Upper lobe of left lung (tissue), 6 donors: ENCODE measurements at regions not wholly inside any gene's neighbourhood (a gene's known extent, or its start where the extent isn't known, plus 50 kb on each side); places are given as distances from the start of the nearest gene placed in this dataset.

Experiments
- ATAC-seq, 2 donors: fragments of 200-7000 bp; cut with Tn5 transposase; one replicate each; pipeline ENCODE4 v1.9.1; 2022; ENCODE audit warnings: mild to moderate bottlenecking in 2 of 2, moderate library complexity in 2 of 2; ENCODE audit not compliant: low FRiP score in 2 of 2
- DNase-seq, 2 donors: peaks; one replicate each; pipeline ENCODE4 v3.0.0-alpha.2; 2019 to 2020
- H3K27ac ChIP-seq, 4 donors: fragments of 200-600 bp; sonication (generic); one replicate each; pipeline ENCODE4 v1.5.1; 2016 to 2019
- H3K27me3 ChIP-seq, 4 donors: fragments of 200-600 bp; sonication (generic); one replicate each; pipeline ENCODE4 v1.5.1; 2017 to 2019
- H3K36me3 ChIP-seq, 4 donors: fragments of 200-600 bp; sonication (generic); one replicate each; pipeline ENCODE4 v1.5.1; 2016 to 2019
- H3K4me1 ChIP-seq, 4 donors: fragments of 200-600 bp; sonication (generic); one replicate each; pipeline ENCODE4 v1.5.1; 2018 to 2019
- H3K4me3 ChIP-seq, 4 donors: fragments of 200-600 bp; sonication (generic); one replicate each; pipeline ENCODE4 v1.5.1; 2017 to 2019; ENCODE audit warnings: mild to moderate bottlenecking in 2 of 4, moderate library complexity in 1 of 4
- H3K9me3 ChIP-seq, 4 donors: fragments of 200-600 bp; sonication (generic); one replicate each; pipeline ENCODE4 v1.5.1; 2018 to 2019
- CTCF ChIP-seq, 6 experiments: fragments of 450-650 bp in 4 of 6; fragments of 200-600 bp in 2 of 6; sonication (generic) in 2 of 6; IDR thresholded peaks; one replicate each; pipeline ENCODE4 v1.5.1; 2016 to 2019; ENCODE audit warnings: antibody characterized with exemption in 6 of 6
- EP300 ChIP-seq, 4 donors: sonication (generic); formaldehyde crosslinking; IDR thresholded peaks; one replicate each; pipeline ENCODE4 v1.5.1; 2017; ENCODE audit warnings: antibody characterized with exemption in 4 of 4, control low read depth in 2 of 4
- POLR2A ChIP-seq, 4 donors: fragments of 450-650 bp; IDR thresholded peaks; one replicate each; pipeline ENCODE4 v1.5.1; 2016 to 2017; ENCODE audit warnings: antibody characterized with exemption in 4 of 4, mild to moderate bottlenecking in 2 of 4
- POLR2AphosphoS5 ChIP-seq, 2 donors: sonication (generic); formaldehyde crosslinking; IDR thresholded peaks; one replicate each; pipeline ENCODE4 v1.5.1; 2017; ENCODE audit warnings: antibody characterized with exemption in 2 of 2
- WGBS, 2 donors: methylation state at CpG; one replicate each; pipeline ENCODE4 v1.1.5; 2017 to 2018; 5-methylcytosine and 5-hydroxymethylcytosine counted together
- donor health status: DM: no; HTN: no; CAD: no; lungs with moderate emphysema.
- donor health status: DM: no; HTN: yes; CAD: no; lungs with severe emphysema.

- Histone ChIP-seq H3K36me3 (no peaks in the 10 kb centered on the region), H3K4me3 (no peak overlapping the region), H3K9me3 (no peaks in the 10 kb centered on the region), H3K27me3 (no peaks in the 10 kb centered on the region), H3K4me1 (no peaks in the 10 kb centered on the region), H3K27ac (no peak overlapping the region)
- DNase-seq (no peak), ATAC-seq (no peak)
- TF ChIP-seq EP300 (IDR thresholded peaks at IDR 0.05) (no peak), POLR2AphosphoS5 (IDR thresholded peaks at IDR 0.05) (no peak), CTCF (IDR thresholded peaks at IDR 0.05) (no peak), POLR2A (IDR thresholded peaks at IDR 0.05) (no peak)
- WGBS, 2 donors = 67 to 75% methylated on average over 1 of the region's 1 CpG
Measured at GRCh38 chr2:70381235-70381634, 79.4 kb upstream of the FAM136A start.

GRCh38 chr2:70380621-70381020 lies 78.8 kb upstream of the FAM136A start:
- Histone ChIP-seq H3K27me3 (no peaks in the 10 kb centered on the region), H3K4me1 (no peaks in the 10 kb centered on the region), H3K9me3 (no peaks in the 10 kb centered on the region), H3K36me3 (no peaks in the 10 kb centered on the region), H3K27ac (no peak overlapping the region), H3K4me3 (no peak overlapping the region)
- TF ChIP-seq POLR2A (IDR thresholded peaks at IDR 0.05) = no peak
- TF ChIP-seq EP300 (IDR thresholded peaks at IDR 0.05) = no peak
- TF ChIP-seq POLR2AphosphoS5 (IDR thresholded peaks at IDR 0.05) = no peak
- no peak for TF ChIP-seq CTCF (IDR thresholded peaks at IDR 0.05)
- DNase-seq (no peak), ATAC-seq (no peak)
- WGBS, 2 donors = 74 to 88% methylated on average over 4 of the region's 4 CpGs

GRCh38 chr2:70374616-70375015 lies 72.7 kb upstream of the FAM136A start:
- TF ChIP-seq EP300 (IDR thresholded peaks at IDR 0.05) (no peak), POLR2A (IDR thresholded peaks at IDR 0.05) (no peak), CTCF (IDR thresholded peaks at IDR 0.05) (no peak), POLR2AphosphoS5 (IDR thresholded peaks at IDR 0.05) (no peak)
- Histone ChIP-seq H3K4me1 (no peaks in the 10 kb centered on the region), H3K9me3 (no peaks in the 10 kb centered on the region), H3K4me3 (no peak overlapping the region), H3K27me3 (no peaks in the 10 kb centered on the region), H3K27ac (no peak overlapping the region), H3K36me3 (no peaks in the 10 kb centered on the region)
- ATAC-seq = no peak
- no peak for DNase-seq
- 64 to 69% methylated on average over 2 of the region's 2 CpGs for WGBS, 2 donors

- no peaks in the 10 kb centered on the region for H3K27me3 ChIP-seq
- no peak overlapping the region for H3K4me3 ChIP-seq
- TF ChIP-seq POLR2AphosphoS5 (IDR thresholded peaks at IDR 0.05) = no peak
- TF ChIP-seq EP300 (IDR thresholded peaks at IDR 0.05) = no peak
- TF ChIP-seq CTCF (IDR thresholded peaks at IDR 0.05) = no peak
- TF ChIP-seq POLR2A (IDR thresholded peaks at IDR 0.05) = no peak
- H3K36me3 ChIP-seq = no peaks in the 10 kb centered on the region
- ATAC-seq (no peak), DNase-seq (no peak)
- H3K4me1 ChIP-seq = no peaks in the 10 kb centered on the region
- H3K27ac ChIP-seq = no peak overlapping the region
- WGBS, 2 donors = 60 to 79% methylated on average over 3 of the region's 3 CpGs
- H3K9me3 ChIP-seq = no peaks in the 10 kb centered on the region
Measured at GRCh38 chr2:70371753-70372152, 69.9 kb upstream of the FAM136A start.

- no peaks in the 10 kb centered on the region for H3K36me3 ChIP-seq
- H3K27ac ChIP-seq = no peak overlapping the region
- WGBS, 2 donors = 43% methylated on average over 5 of the region's 5 CpGs
- H3K4me3 ChIP-seq = no peak overlapping the region
- ATAC-seq = no peak
- no peaks in the 10 kb centered on the region for H3K4me1 ChIP-seq
- H3K9me3 ChIP-seq = no peaks in the 10 kb centered on the region
- no peak for TF ChIP-seq POLR2AphosphoS5 (IDR thresholded peaks at IDR 0.05)
- TF ChIP-seq CTCF (IDR thresholded peaks at IDR 0.05) = no peak
- no peak for TF ChIP-seq POLR2A (IDR thresholded peaks at IDR 0.05)
- TF ChIP-seq EP300 (IDR thresholded peaks at IDR 0.05) = no peak
- no peak for DNase-seq
- H3K27me3 ChIP-seq = no peaks in the 10 kb centered on the region
Measured at GRCh38 chr2:70369082-70369481, 67.2 kb upstream of the FAM136A start.
